Karpas-422 (cell line): ENCODE measurements at regions not wholly inside any gene's neighbourhood (a gene's known extent, or its start where the extent isn't known, plus 50 kb on each side); places are given as distances from the start of the nearest gene placed in this dataset.

Experiments
- DNase-seq: peaks from one replicate; pipeline ENCODE4 v3.0.0-alpha.2; 2015
- H2AFZ ChIP-seq: fragments of 200-600 bp; sonication (generic); 2 replicates; pipeline ENCODE4 v1.6.1; 2014; ENCODE audit warnings: antibody characterized with exemption, low read length, mixed read lengths
- H3K27ac ChIP-seq: fragments of 200-600 bp; sonication (generic); 2 replicates; pipeline ENCODE4 v1.5.1; 2014; ENCODE audit warnings: mild to moderate bottlenecking, low read length, moderate library complexity
- H3K27me3 ChIP-seq: fragments of 200-600 bp; sonication (generic); 2 replicates; pipeline ENCODE4 v1.6.1; 2014; ENCODE audit warnings: low read length, mixed read lengths
- H3K36me3 ChIP-seq: fragments of 200-600 bp; sonication (generic); 2 replicates; pipeline ENCODE4 v1.6.1; 2014; ENCODE audit warnings: low read length, mixed read lengths; ENCODE audit not compliant: insufficient read depth
- H3K4me1 ChIP-seq: fragments of 200-600 bp; sonication (generic); 2 replicates; pipeline ENCODE4 v1.6.1; 2014; ENCODE audit warnings: mild to moderate bottlenecking, low read length, mixed read lengths
- H3K4me2 ChIP-seq: fragments of 200-600 bp; sonication (generic); 2 replicates; pipeline ENCODE4 v1.6.1; 2014; ENCODE audit warnings: low read length, low read depth, mild to moderate bottlenecking; ENCODE audit not compliant: poor library complexity, severe bottlenecking
- H3K4me3 ChIP-seq: fragments of 200-600 bp; sonication (generic); 2 replicates; pipeline ENCODE4 v1.5.1; 2014; ENCODE audit warnings: mild to moderate bottlenecking, antibody characterized with exemption, low read length, mixed read lengths
- H3K79me2 ChIP-seq: fragments of 200-600 bp; sonication (generic); 2 replicates; pipeline ENCODE4 v1.6.1; 2014; ENCODE audit warnings: mild to moderate bottlenecking, low read length, mixed read lengths
- H3K9ac ChIP-seq: fragments of 200-600 bp; sonication (generic); 2 replicates; pipeline ENCODE4 v1.6.0; 2014; ENCODE audit warnings: low read length
- H3K9me2 ChIP-seq: fragments of 200-600 bp; sonication (generic), shearing (Covaris generic); replicated peaks from 2 replicates; pipeline ENCODE4 v1.6.0; 2014; ENCODE audit warnings: mild to moderate bottlenecking, low read length, moderate library complexity; ENCODE audit not compliant: insufficient read depth
- H3K9me3 ChIP-seq: fragments of 300-700, 200-600 bp; sonication (generic); 2 replicates; pipeline ENCODE4 v1.6.1; 2014; ENCODE audit warnings: low read length, mixed read lengths
- H4K20me1 ChIP-seq: fragments of 200-600 bp; sonication (generic); 2 replicates; pipeline ENCODE4 v1.6.1; 2014; ENCODE audit warnings: mild to moderate bottlenecking, antibody characterized with exemption, low read length, low read depth; ENCODE audit not compliant: insufficient read depth

DNA sequence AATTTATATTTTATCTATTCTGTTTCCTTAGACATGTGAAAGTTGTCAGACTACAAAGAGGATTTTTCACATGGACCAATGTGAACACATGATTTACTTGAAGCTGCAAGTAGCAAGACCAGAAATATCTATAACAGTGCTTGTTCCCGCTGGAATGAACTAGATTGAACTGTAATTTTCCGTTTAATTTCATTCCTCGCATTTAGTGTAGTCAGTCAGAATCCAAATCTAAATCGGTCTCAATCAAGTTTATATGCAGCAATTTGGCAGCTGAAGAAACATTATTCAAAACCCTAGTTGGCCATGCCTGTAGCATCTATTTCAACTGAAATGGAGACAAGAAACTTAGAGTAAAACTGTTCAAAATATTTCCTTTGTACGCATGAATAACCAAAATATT lies 570.7 kb upstream of the SLITRK5 start:
- no peaks in the 10 kb centered on the region for H3K9me2 ChIP-seq
- no peaks in the 10 kb centered on the region for H3K36me3 ChIP-seq
- peaks cover 5% of the 10 kb centered on the region; the same call in 1 of the 2 replicates for H3K4me1 ChIP-seq
- H3K27ac ChIP-seq: no peak overlapping the region
- peak overlapping the region; percentile 40; the same call in 1 of the 2 replicates for H2AFZ ChIP-seq
- no peak for DNase-seq
- H3K9ac ChIP-seq: no peak overlapping the region
- no peak overlapping the region for H3K4me2 ChIP-seq
- H3K27me3 ChIP-seq: no peaks in the 10 kb centered on the region
- no peaks in the 10 kb centered on the region for H3K9me3 ChIP-seq
- no peaks in the 10 kb centered on the region for H3K79me2 ChIP-seq
- H4K20me1 ChIP-seq: no peaks in the 10 kb centered on the region
- H3K4me3 ChIP-seq: no peak overlapping the region

DNA sequence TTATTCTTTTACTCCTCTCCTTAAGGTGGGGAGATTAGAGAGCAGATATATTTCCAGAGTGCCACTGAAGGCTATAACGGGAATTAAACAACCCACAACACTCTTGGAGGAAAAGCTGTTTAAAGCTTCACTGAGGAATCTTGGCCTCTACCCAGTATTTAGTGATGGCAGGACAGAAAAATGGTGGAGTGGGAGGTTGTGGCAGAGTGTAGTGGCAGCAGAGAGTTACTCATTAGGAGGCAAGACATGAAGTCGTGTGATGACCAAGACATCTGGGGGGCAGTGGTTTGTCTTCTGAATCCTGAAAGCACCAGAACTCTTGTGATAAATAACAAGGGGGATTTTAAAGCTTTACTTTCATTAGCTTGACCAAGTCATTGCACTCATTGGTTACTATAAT lies 563.5 kb upstream of the SLITRK5 start:
- H3K79me2 ChIP-seq: no peaks in the 10 kb centered on the region
- no peaks in the 10 kb centered on the region for H3K27me3 ChIP-seq
- H3K9me3 ChIP-seq: no peaks in the 10 kb centered on the region; the same call in 1 of the 2 replicates
- H3K36me3 ChIP-seq: no peaks in the 10 kb centered on the region
- DNase-seq: no peak
- no peak overlapping the region for H3K9ac ChIP-seq
- no peak overlapping the region for H3K4me3 ChIP-seq
- no peaks in the 10 kb centered on the region for H3K9me2 ChIP-seq
- H3K4me1 ChIP-seq: no peaks in the 10 kb centered on the region
- peak overlapping the region; percentile 97 for H2AFZ ChIP-seq
- H4K20me1 ChIP-seq: no peaks in the 10 kb centered on the region
- H3K4me2 ChIP-seq: no peak overlapping the region
- H3K27ac ChIP-seq: no peak overlapping the region

DNA sequence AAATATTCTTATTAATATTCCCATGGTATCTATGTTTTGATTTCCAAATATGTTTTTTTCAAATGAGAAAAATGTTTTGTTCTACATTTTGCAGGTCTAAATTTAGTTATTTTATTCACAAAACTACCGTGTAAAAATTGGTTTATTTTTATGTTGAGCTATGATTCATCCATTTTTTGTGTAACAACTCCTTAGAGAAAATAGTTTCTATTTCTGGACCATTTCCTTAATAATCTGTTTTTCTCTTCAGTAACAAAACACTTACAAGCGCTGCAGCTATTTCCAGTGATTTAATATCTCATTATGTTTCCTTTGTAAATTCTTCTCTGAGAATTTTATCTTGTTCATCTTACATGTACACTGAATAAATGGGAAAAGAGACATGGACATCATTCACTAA lies 550.7 kb upstream of the SLITRK5 start:
- Histone ChIP-seq H3K79me2 (no peaks in the 10 kb centered on the region), H3K4me3 (no peak overlapping the region), H2AFZ (no peak overlapping the region), H3K4me1 (no peaks in the 10 kb centered on the region), H3K9me2 (no peaks in the 10 kb centered on the region), H3K36me3 (no peaks in the 10 kb centered on the region), H3K9ac (no peak overlapping the region), H3K27me3 (no peaks in the 10 kb centered on the region), H4K20me1 (no peaks in the 10 kb centered on the region), H3K9me3 (no peaks in the 10 kb centered on the region), H3K4me2 (no peak overlapping the region), H3K27ac (no peak overlapping the region)
- no peak for DNase-seq

DNA sequence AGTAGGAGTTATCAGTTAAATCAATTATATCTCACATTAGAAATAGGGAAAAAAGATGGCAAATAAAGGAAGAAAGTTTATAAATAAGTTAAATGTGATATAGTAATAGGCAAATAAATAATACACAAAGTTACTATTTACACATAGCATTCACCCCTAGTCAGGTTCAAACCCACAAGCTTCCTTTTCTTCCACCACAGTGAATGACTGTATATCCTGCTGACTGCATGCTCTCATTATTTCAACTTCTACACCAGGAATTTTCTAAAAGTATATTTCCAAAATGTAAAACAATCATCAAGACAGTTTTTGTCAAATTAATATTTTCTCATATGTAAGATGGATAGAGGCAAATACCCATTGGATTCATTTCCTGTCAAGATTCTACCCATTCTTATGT lies 548.6 kb upstream of the SLITRK5 start:
- no peak overlapping the region for H3K27ac ChIP-seq
- no peaks in the 10 kb centered on the region for H3K27me3 ChIP-seq
- no peak overlapping the region for H3K4me3 ChIP-seq
- no peaks in the 10 kb centered on the region; the same call in 1 of the 2 replicates for H3K9me3 ChIP-seq
- H3K9ac ChIP-seq: no peak overlapping the region
- H2AFZ ChIP-seq: no peak overlapping the region
- no peaks in the 10 kb centered on the region for H3K4me1 ChIP-seq
- H3K9me2 ChIP-seq: no peaks in the 10 kb centered on the region
- no peaks in the 10 kb centered on the region for H4K20me1 ChIP-seq
- H3K36me3 ChIP-seq: no peaks in the 10 kb centered on the region
- no peak for DNase-seq
- H3K4me2 ChIP-seq: no peak overlapping the region
- no peaks in the 10 kb centered on the region for H3K79me2 ChIP-seq

DNA sequence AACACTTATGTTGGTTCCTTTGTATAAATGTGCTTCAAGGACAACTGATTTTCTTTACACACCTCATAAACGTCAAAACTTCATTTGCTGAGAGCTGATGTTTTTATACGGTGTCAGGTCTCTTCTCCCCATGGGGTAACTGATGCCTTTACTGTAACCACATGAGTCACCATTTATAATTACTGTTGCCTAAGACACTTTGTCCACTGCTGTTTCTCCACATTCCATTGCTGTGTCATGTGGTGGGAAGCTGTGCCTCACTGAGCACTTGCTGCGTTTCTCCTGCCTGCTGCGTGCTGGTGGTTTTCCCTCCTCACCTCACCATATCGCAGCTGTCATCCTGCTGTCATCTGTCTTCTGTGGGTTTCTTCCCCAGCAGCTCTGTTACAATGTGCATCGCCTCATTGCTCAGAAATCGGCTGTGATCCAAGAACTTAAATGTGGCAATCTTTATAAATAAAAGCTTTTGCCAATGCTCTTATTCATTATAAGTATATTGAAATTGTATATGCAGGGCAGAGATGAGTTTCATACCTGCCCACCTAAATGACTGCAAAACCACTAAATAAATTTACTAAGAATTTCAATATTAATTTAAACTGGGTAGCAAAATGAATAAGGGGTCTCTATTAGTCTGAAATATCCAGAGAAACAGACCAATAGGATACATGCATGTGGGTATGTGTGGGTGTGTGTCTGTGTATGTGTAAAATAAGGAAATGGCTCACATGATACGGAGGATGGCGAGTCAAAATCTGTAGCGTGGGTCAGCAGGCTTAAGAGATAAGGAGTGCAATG lies 547.0 kb upstream of the SLITRK5 start:
- Histone ChIP-seq H3K9ac (no peak overlapping the region), H3K27ac (no peak overlapping the region), H3K36me3 (no peaks in the 10 kb centered on the region), H3K4me3 (no peak overlapping the region), H3K79me2 (no peaks in the 10 kb centered on the region), H4K20me1 (no peaks in the 10 kb centered on the region), H3K9me3 (no peaks in the 10 kb centered on the region; the same call in 1 of the 2 replicates), H3K4me1 (no peaks in the 10 kb centered on the region), H3K27me3 (no peaks in the 10 kb centered on the region), H2AFZ (peak overlapping the region; percentile 66), H3K9me2 (no peaks in the 10 kb centered on the region), H3K4me2 (no peak overlapping the region)
- no peak for DNase-seq

DNA sequence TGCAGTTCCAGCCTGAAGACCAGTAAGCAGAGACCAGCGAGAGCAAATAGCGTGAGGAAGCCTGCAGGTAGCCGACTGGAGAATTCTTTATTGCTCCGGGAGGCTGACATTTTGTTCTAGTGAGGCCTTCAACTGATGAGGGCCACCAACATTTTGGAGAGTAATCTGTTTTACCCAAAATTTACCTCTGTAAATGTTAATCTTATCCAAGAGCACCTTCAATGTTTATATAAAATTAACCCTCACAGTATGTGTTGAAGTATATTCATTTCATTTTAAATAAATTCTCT lies 546.4 kb upstream of the SLITRK5 start:
- Histone ChIP-seq H3K9me2 (no peaks in the 10 kb centered on the region), H3K9me3 (no peaks in the 10 kb centered on the region; the same call in 1 of the 2 replicates), H3K4me1 (no peaks in the 10 kb centered on the region), H3K4me3 (no peak overlapping the region), H3K27ac (no peak overlapping the region), H4K20me1 (no peaks in the 10 kb centered on the region), H2AFZ (peak overlapping the region; percentile 66), H3K9ac (no peak overlapping the region), H3K4me2 (no peak overlapping the region), H3K36me3 (no peaks in the 10 kb centered on the region), H3K79me2 (no peaks in the 10 kb centered on the region), H3K27me3 (no peaks in the 10 kb centered on the region)
- no peak for DNase-seq

DNA sequence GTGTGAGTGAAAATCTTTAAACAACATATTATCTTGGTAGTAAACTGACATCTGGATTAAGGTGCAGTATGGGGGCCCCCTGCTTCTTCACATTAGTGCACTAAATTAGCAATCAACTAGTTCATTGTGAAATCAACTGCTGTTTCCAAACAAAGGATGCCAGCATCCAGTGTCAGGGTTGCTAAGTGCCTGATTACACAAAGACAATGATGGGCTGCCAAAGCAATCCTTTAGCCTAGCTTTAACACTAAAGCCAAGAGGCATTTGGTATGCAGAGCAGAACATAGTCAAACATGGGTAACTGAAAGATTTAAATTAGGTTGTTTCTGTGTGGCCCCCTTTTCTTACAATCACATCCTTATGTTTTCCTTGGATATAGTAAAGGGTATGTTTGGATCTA lies 543.1 kb upstream of the SLITRK5 start:
- Histone ChIP-seq H2AFZ (peak overlapping the region; percentile 92; the same call in 1 of the 2 replicates), H3K9me3 (peaks cover 2% of the 10 kb centered on the region; the same call in 1 of the 2 replicates), H4K20me1 (no peaks in the 10 kb centered on the region), H3K4me3 (no peak overlapping the region), H3K4me1 (peaks cover 4% of the 10 kb centered on the region; the same call in 1 of the 2 replicates), H3K36me3 (no peaks in the 10 kb centered on the region), H3K4me2 (no peak overlapping the region), H3K27ac (no peak overlapping the region), H3K27me3 (no peaks in the 10 kb centered on the region), H3K9me2 (no peaks in the 10 kb centered on the region), H3K9ac (no peak overlapping the region), H3K79me2 (no peaks in the 10 kb centered on the region)
- no peak for DNase-seq

DNA sequence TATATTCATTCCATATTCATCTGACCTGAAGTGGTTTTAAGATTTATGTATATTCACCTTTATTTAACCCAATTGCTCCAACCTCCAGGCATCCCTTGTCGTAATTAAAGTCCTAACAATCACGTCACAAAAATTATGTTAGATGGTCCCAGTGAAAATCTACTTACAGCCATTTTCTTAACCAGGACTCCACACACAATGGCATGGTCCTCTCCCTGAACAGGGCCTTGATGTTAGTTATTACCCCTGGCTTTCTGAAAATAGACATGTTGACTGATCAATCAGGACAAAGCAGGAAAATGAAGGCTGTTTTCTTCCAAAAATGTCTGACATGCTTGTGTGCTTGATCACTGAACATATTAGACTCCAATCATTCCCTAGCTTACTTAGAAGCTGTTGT lies 542.7 kb upstream of the SLITRK5 start:
- Histone ChIP-seq H3K27ac (no peak overlapping the region), H3K4me1 (peaks cover 4% of the 10 kb centered on the region; the same call in 1 of the 2 replicates), H3K9me2 (no peaks in the 10 kb centered on the region), H4K20me1 (no peaks in the 10 kb centered on the region), H3K36me3 (no peaks in the 10 kb centered on the region), H3K27me3 (no peaks in the 10 kb centered on the region), H3K9ac (no peak overlapping the region), H3K9me3 (peaks cover 5% of the 10 kb centered on the region; the same call in 1 of the 2 replicates), H3K79me2 (no peaks in the 10 kb centered on the region), H2AFZ (peak overlapping the region; percentile 92), H3K4me3 (no peak overlapping the region), H3K4me2 (no peak overlapping the region)
- DNase-seq: no peak
